ENCODE measurements at regions not wholly inside any gene's neighbourhood (a gene's known extent, or its start where the extent isn't known, plus 50 kb on each side); places are given as distances from the start of the nearest gene placed in this dataset.

- H3K9me2 ChIP-seq (replicated peaks; ENCODE audit: insufficient read depth), result no peaks in the 10 kb centered on the region
- no peaks in the 10 kb centered on the region for H3K36me3 ChIP-seq (replicated peaks; ENCODE audit: insufficient read depth, low read depth)
- no peak overlapping the region for H2AFZ ChIP-seq
- 58% methylated on average over 5 of the region's 5 CpGs for WGBS (ENCODE audit: low lambda C conversion rate, missing lambda C conversion rate)
- no peak overlapping the region for H3K27ac ChIP-seq
- H3K9me3 ChIP-seq (ENCODE audit: low read depth), result no peaks in the 10 kb centered on the region
- H4K20me1 ChIP-seq (ENCODE audit: insufficient read depth, poor library complexity, severe bottlenecking), result no peaks in the 10 kb centered on the region
- no peak overlapping the region for H3K4me3 ChIP-seq
- no peaks in the 10 kb centered on the region for H3K79me2 ChIP-seq
- no peaks in the 10 kb centered on the region for H3K27me3 ChIP-seq
- H3K4me1 ChIP-seq (ENCODE audit: insufficient read depth), result no peaks in the 10 kb centered on the region
- DNase-seq (ENCODE audit: low spot score), result no peak
- no peak overlapping the region for H3K4me2 ChIP-seq
- TF ChIP-seq EZH2 (IDR thresholded peaks at IDR 0.05; ENCODE audit: borderline replicate concordance) (no peak), EZH2phosphoT487 (IDR thresholded peaks at IDR 0.05; ENCODE audit: low read depth, severe bottlenecking, unreplicated experiment) (no peak), CTCF (IDR thresholded peaks at IDR 0.05; ENCODE audit: poor library complexity) (no peak)
Observed at GRCh38 chr12:115320451-115320850, 636.5 kb upstream of the TBX3 start.

- TF ChIP-seq CTCF (IDR thresholded peaks at IDR 0.05; ENCODE audit: poor library complexity) (no peak), EZH2phosphoT487 (IDR thresholded peaks at IDR 0.05; ENCODE audit: low read depth, severe bottlenecking, unreplicated experiment) (no peak), EZH2 (IDR thresholded peaks at IDR 0.05; ENCODE audit: borderline replicate concordance) (no peak)
- H3K27me3 ChIP-seq, result no peaks in the 10 kb centered on the region
- no peak overlapping the region for H3K4me3 ChIP-seq
- H4K20me1 ChIP-seq (ENCODE audit: insufficient read depth, poor library complexity, severe bottlenecking), result no peaks in the 10 kb centered on the region
- no peaks in the 10 kb centered on the region for H3K4me1 ChIP-seq (ENCODE audit: insufficient read depth)
- no peak overlapping the region for H2AFZ ChIP-seq
- H3K9me3 ChIP-seq (ENCODE audit: low read depth), result no peaks in the 10 kb centered on the region
- no peaks in the 10 kb centered on the region for H3K9me2 ChIP-seq (replicated peaks; ENCODE audit: insufficient read depth)
- H3K4me2 ChIP-seq, result no peak overlapping the region
- no peaks in the 10 kb centered on the region for H3K36me3 ChIP-seq (replicated peaks; ENCODE audit: insufficient read depth, low read depth)
- no peak overlapping the region for H3K27ac ChIP-seq
- WGBS (ENCODE audit: low lambda C conversion rate, missing lambda C conversion rate), result 63% methylated on average over 8 of the region's 8 CpGs
- H3K79me2 ChIP-seq, result no peaks in the 10 kb centered on the region
- DNase-seq (ENCODE audit: low spot score), result no peak
Observed at GRCh38 chr12:115319446-115320040, 635.6 kb upstream of the TBX3 start.

- peaks cover 4% of the 10 kb centered on the region for H3K4me1 ChIP-seq (ENCODE audit: insufficient read depth)
- 21% methylated on average over 2 of the region's 2 CpGs for WGBS (ENCODE audit: low lambda C conversion rate, missing lambda C conversion rate)
- no peaks in the 10 kb centered on the region for H3K79me2 ChIP-seq
- no peaks in the 10 kb centered on the region for H3K27me3 ChIP-seq
- H3K27ac ChIP-seq, result peak overlapping the region; percentile 63
- H3K4me2 ChIP-seq, result no peak overlapping the region
- DNase-seq (ENCODE audit: low spot score), result peak; percentile 72
- TF ChIP-seq EZH2phosphoT487 (IDR thresholded peaks at IDR 0.05; ENCODE audit: low read depth, severe bottlenecking, unreplicated experiment) (no peak), EZH2 (IDR thresholded peaks at IDR 0.05; ENCODE audit: borderline replicate concordance) (no peak), CTCF (IDR thresholded peaks at IDR 0.05; ENCODE audit: poor library complexity) (no peak)
- no peaks in the 10 kb centered on the region for H4K20me1 ChIP-seq (ENCODE audit: insufficient read depth, poor library complexity, severe bottlenecking)
- H2AFZ ChIP-seq, result no peak overlapping the region
- no peaks in the 10 kb centered on the region for H3K9me3 ChIP-seq (ENCODE audit: low read depth)
- H3K36me3 ChIP-seq (replicated peaks; ENCODE audit: insufficient read depth, low read depth), result no peaks in the 10 kb centered on the region
- H3K4me3 ChIP-seq, result no peak overlapping the region
- no peaks in the 10 kb centered on the region for H3K9me2 ChIP-seq (replicated peaks; ENCODE audit: insufficient read depth)
Observed at GRCh38 chr12:115313929-115314328, 630.0 kb upstream of the TBX3 start.

Measured in hepatocyte (in vitro differentiated cells).